HG03439 (cell line): ENCODE measurements at regions not wholly inside any gene's neighbourhood (a gene's known extent, or its start where the extent isn't known, plus 50 kb on each side); places are given as distances from the start of the nearest gene placed in this dataset.
"Not testable (repeated sequence)": the region's sequence is repeated elsewhere in the genome, so short reads cannot be mapped to it uniquely, and the experiment has no call there.

Experiments used
- ATAC-seq: cut with Tn5 transposase; IDR thresholded peaks from one replicate; pipeline ENCODE4 v1.9.1; 2021; ENCODE audit warnings: mild to moderate bottlenecking, moderate library complexity; ENCODE audit not compliant: unreplicated experiment

GRCh38 chr12:89191597-89191996 is 160.7 kb downstream of the DUSP6 start:
- ATAC-seq = not testable (repeated sequence)

DNA sequence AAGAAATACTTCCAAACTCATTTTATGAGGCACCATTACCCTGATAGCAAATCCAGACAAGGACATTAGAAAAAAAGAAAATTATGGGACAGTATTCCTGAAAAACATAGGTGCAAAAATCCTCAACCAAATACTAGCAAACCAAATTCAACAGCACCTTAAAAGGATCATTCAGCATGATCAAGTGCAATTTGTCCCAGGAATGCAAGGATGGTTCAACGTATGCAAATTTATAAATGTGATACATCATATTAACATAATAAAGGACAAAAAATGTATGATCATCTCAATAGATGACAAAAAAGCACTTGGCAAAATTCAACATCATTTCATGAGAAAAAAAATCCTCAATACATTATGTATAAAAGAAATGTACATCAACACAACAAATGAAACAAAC is 162.9 kb downstream of the DUSP6 start:
- no peak for ATAC-seq

DNA sequence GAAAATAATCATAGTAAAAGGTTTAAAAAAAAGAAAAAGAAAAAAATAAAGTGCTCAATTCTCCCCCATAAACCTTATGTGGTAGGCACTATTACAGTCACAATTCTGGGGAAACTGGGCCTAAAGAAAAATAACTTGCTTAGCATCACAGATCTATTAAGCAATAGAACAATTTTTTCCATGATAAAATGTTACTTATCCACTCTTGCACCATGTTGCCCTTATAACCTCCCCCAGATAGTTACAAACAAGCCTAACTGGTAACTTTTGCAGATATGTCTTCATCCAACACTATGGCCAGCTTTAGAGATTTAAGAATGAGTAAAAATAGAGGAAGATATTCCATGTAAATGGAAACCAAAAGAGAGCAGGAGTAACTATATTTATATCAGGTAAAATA is 164.8 kb downstream of the DUSP6 start:
- no peak for ATAC-seq

DNA sequence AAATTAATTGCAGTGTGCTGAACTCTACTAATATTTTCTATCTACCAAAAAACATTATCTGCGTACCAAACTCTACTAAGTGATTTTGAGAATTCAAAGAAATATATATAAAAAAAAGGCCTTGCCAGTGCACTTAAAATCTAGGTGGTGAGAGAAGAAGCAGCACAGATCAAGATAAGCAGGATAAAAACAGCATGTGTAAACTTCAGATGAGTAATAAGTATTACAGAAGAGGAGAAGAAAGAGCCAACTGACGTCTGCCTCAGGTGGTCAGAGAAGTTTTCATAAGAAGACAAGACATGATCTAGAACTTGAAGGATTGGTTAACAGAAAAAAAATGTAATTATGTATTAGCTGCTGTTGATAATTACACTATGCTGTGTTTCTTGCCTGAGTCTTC is 166.4 kb downstream of the DUSP6 start:
- ATAC-seq = no peak

DNA sequence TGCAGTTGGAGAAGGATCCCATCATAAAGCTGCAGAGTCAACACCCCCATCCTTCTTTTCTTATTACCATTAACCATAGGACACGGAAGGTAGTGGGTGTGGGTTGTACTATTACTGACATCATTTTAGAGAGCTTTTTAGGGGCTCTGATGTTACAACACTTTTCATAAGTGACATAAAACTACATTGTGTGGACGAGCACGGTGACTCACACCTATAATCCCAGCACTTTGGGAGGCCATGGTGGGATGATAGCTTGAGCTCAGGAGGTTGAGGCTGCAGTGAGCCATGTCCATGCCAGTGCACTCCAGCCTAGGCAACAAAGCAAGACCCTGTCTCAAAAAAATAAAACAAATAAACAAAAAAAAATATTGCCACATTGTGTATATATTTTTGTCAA is 167.1 kb downstream of the DUSP6 start:
- no peak for ATAC-seq

DNA sequence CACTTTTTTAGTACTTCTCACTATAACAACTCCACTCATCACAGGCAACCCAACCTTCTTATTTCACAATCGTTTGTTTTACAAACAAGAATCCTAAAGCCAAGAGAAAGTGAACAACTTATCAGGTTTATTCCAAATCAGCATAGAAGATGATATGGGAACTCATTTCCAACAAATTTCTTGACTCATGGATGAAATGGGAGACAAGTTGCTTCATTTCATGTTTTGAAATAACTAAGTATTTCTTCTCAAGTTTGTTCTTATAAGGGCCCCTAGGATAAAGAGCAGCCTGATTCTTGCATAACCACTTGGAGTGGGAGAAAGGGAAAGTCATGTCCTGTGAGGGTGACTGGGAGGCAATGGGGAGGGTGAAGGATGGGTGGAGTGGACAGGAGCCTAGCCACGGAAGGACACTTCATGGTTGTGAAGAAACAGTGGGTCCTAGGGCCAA is 168.3 kb downstream of the DUSP6 start:
- ATAC-seq = no peak

- no peak for ATAC-seq
These were observed 170.9 kb downstream of the DUSP6 start for GRCh38 chr12:89181271-89181920.

DNA sequence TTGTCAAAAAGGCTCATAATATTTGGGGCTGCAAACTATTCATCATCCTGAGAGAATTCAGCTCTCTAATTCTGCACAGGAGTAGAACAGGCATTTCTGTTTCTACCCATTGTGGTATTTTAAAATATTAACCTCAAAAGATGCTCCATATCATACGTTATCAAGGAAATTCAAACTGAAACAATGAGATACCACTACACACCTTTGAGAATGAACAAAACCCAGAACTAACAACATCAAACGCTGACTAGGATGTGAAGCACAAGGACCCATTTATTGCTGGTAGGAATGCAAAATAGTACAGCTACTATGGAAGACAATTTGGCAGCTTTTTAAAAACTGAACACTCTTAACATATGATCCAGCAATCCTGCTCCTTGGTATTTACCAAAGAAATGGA is 171.8 kb downstream of the DUSP6 start:
- ATAC-seq = no peak

GRCh38 chr12:89179983-89180382 is 172.3 kb downstream of the DUSP6 start:
- no peak for ATAC-seq

GRCh38 chr12:89179245-89179644 is 173.1 kb downstream of the DUSP6 start:
- ATAC-seq = no peak

DNA sequence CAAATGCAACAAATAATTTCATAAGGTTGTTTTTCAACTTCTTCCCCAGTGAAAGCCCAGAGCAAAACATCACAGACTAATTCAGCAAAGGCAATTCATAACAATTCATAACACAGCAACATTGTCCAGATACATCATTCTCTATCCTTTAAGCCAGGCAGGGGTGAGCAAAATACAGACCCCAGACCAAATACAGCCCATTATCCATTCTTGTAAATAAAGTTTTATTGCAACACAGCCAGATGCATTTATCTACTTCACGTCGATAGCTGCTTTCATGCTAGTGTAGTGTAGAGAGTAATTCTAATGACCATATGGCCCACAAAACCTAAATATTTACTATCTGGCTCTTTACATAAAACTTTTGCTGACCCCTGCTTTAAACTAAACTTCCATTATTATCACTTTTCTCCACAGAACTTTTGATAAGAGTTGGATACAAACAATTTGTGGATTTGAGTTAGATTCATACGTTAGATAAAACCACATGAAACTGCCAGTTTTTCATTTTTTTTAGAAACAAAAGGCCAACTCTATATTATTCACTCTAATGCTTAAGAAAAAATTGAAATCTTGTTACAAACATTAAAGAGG is 174.4 kb downstream of the DUSP6 start:
- no peak for ATAC-seq

GRCh38 chr12:89176676-89177075 is 175.6 kb downstream of the DUSP6 start:
- ATAC-seq = no peak

- no peak for ATAC-seq
These were observed 178.6 kb downstream of the DUSP6 start for GRCh38 chr12:89173678-89174077.

DNA sequence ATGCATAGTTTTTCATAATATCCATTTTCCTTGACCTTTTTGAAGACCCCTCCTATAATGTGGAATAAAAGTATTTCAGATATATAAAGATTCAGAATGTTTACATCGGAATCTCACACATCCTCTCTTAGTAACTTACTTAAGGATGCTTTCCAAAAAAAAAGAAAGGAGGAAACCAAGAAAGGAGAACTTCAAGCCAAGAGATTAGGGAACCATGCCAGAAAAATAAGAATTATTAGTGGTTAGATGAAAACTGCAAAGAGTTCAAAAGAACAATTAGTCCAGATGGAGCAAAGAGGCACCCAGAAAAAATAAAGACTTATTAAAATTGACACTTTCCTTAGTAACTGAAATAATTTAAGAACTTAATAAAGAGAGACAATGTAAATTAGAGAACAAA is 179.2 kb downstream of the DUSP6 start:
- no peak for ATAC-seq

- ATAC-seq = no peak
These were observed 180.1 kb downstream of the DUSP6 start for GRCh38 chr12:89172224-89172623.

GRCh38 chr12:89169321-89169720 is 183.0 kb downstream of the DUSP6 start:
- ATAC-seq = no peak

DNA sequence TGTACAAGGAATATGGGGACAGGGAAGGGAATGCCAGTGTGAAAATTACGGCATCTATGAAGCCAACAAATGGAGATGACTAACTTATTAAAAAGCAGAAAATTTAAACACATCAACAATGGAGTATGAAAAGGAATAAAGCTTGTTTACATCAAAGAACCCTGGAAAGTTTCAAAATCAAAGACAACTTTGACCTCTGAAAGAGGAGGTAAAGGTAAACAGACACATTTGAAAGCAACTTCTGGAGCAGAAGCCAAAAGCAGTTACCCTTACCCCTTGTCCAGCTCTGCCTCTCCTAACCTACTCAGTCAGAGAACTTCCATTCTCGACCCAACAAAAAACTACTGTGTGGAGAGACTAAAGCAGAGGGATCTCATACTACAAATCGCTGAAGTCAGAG is 184.3 kb downstream of the DUSP6 start:
- no peak for ATAC-seq

DNA sequence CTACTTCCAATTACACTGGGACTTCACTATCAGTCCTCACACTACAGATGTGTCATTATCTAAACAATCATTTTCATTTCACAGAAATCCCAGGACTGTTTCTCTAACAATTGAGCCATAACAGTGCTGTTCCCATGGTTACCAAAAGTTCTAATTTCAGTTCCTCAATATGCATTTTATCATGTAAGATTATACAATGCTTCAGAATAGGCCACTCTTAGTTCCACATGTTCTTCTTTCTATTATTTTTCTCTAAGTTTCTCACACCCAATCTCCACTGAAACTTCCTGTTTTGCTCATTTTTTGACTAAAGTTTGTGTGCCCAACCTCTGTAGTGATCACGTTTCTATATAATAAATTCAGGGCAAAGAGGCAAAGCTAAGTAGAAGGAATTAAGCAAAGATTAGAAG is 185.8 kb downstream of the DUSP6 start:
- peak; percentile 78 for ATAC-seq

GRCh38 chr12:89166121-89166520 is 186.2 kb downstream of the DUSP6 start:
- ATAC-seq = no peak

GRCh38 chr12:89165703-89166102 is 186.6 kb downstream of the DUSP6 start:
- ATAC-seq = no peak

- ATAC-seq = no peak
These were observed 188.4 kb downstream of the DUSP6 start for GRCh38 chr12:89163918-89164317.

DNA sequence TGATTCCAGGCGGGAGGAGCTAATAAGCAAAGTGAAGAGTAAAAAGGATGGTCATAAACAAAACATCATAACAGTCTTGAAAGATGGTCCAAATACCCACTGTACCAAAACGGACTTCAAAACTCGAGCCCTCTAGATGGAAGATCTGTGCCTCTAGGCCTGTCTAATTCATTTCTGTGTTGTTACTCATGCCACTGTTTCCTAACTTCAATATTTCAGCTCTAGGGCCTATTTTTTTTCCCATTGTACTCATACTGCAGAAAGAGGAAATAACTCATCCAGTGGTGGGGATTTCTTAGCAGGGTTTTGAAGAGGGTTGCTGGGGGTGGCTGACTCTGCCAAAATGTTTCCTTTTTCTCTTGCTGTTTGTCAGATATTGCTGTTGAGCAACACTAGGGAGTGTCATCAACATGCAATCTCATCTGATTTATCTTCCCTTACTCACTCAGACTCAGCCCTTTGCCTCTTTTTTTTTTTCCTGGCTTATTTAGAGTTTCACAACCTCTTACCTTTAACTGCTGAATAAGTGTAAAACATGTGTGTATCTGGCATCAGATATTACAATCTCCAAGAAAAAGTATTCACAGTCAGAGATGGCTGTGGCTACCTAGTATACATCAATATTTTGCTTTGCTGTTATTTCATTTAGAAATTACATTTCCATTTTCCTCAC is 189.6 kb downstream of the DUSP6 start:
- ATAC-seq = no peak
